GM06990 (cell line): ENCODE measurements at regions not wholly inside any gene's neighbourhood (a gene's known extent, or its start where the extent isn't known, plus 50 kb on each side); places are given as distances from the start of the nearest gene placed in this dataset.

Experiments
- DNase-seq: peaks from one replicate; pipeline ENCODE4 v3.0.0-alpha.2; 2011; ENCODE audit not compliant: insufficient read length; ENCODE audit errors: extremely low read depth
- H3K27me3 ChIP-seq: replicated peaks from 2 replicates; pipeline ENCODE4 v1.6.0; 2011; ENCODE audit warnings: low read length; ENCODE audit not compliant: control insufficient read depth, insufficient read depth
- H3K36me3 ChIP-seq: 2 replicates; pipeline ENCODE4 v1.5.1; 2011; ENCODE audit warnings: low read length; ENCODE audit not compliant: control insufficient read depth, insufficient read depth
- H3K4me3 ChIP-seq: replicated peaks from 2 replicates; pipeline ENCODE4 v1.5.1; 2011; ENCODE audit warnings: low read depth, mild to moderate bottlenecking, control low read depth, low read length
- CTCF ChIP-seq: IDR thresholded peaks from 2 replicates; pipeline ENCODE4 v1.5.1; 2011; ENCODE audit warnings: low read length, control low read depth, mild to moderate bottlenecking, inconsistent platforms; ENCODE audit not compliant: insufficient read depth, poor library complexity, severe bottlenecking

GRCh38 chr17:15885770-15886169 lies 59.2 kb upstream of the ADORA2B start:
- DNase-seq: no peak
- H3K27me3 ChIP-seq: no peaks in the 10 kb centered on the region
- no peaks in the 10 kb centered on the region for H3K36me3 ChIP-seq
- TF ChIP-seq CTCF: no peak
- H3K4me3 ChIP-seq: no peak overlapping the region

- DNase-seq: no peak
- no peak overlapping the region for H3K4me3 ChIP-seq
- H3K27me3 ChIP-seq: no peaks in the 10 kb centered on the region
- TF ChIP-seq CTCF: no peak
- H3K36me3 ChIP-seq: no peaks in the 10 kb centered on the region
These were observed 58.7 kb upstream of the ADORA2B start for GRCh38 chr17:15886221-15886620.

GRCh38 chr17:15886804-15887203 lies 58.1 kb upstream of the ADORA2B start:
- no peak for DNase-seq
- no peak overlapping the region for H3K4me3 ChIP-seq
- no peak for TF ChIP-seq CTCF
- no peaks in the 10 kb centered on the region for H3K36me3 ChIP-seq
- no peaks in the 10 kb centered on the region for H3K27me3 ChIP-seq

DNA sequence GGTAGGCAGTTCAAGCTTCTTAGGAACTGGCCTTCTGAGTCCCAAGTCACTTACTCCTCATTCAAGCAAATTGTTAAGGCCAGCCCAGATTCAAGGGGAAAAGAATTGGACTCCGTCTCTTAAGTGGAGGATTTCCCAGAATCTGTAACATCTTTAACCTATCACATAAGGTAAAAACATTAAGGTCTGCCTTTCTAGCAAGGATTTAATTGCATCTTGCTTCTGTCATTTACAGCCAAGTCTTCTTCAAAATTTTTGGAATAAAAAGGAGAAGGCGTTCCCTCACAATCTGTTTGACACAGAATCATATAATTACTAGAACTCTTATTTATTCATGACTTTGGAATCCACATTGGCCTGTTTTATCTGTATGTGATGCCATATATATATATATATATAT lies 56.5 kb upstream of the ADORA2B start:
- no peaks in the 10 kb centered on the region for H3K36me3 ChIP-seq
- H3K27me3 ChIP-seq: no peaks in the 10 kb centered on the region
- no peak for TF ChIP-seq CTCF
- no peak overlapping the region for H3K4me3 ChIP-seq
- DNase-seq: no peak

DNA sequence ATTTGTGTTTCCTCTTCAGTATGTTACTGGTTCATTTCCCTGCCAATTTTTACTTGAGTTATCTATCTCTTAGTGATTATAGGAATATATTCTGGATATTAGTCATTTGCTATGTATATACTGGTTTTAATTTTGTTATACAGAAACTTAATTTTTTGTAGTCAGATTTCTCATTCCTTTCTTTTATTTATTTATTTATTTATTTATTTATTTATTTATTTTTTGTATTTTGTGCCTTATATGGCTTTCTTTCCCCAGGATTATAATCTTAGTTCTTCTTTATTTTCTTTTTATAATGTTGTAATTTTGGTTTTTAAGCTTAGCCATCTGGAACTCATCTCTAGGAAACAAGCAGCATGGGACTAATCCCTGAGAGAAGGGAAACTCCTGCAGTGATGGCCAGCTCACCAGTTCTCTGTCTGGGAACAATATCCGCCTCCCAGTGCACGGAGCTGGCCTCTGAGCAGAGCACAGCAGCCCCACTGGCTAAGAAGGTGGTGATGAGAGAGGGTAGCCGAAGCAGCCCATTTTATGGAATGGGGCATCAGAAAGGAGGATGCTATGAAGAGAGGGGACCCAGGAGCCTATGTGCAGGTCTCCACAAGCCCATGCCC lies 54.5 kb upstream of the ADORA2B start:
- DNase-seq: no peak
- no peak for TF ChIP-seq CTCF
- Histone ChIP-seq H3K4me3 (no peak overlapping the region), H3K27me3 (no peaks in the 10 kb centered on the region), H3K36me3 (no peaks in the 10 kb centered on the region)

GRCh38 chr17:15891318-15891717 lies 53.6 kb upstream of the ADORA2B start:
- TF ChIP-seq CTCF: no peak
- DNase-seq: no peak

More at GRCh38 chr17:15891318-15891717, 53.6 kb upstream of the ADORA2B start:
- Histone ChIP-seq H3K27me3 (no peaks in the 10 kb centered on the region), H3K36me3 (no peaks in the 10 kb centered on the region), H3K4me3 (no peak overlapping the region)
